ENCODE measurements at regions not wholly inside any gene's neighbourhood (a gene's known extent, or its start where the extent isn't known, plus 50 kb on each side); places are given as distances from the start of the nearest gene placed in this dataset.

GRCh38 chr7:68006619-68007018 lies 1010.0 kb downstream of the TYW1 start:
- no peaks in the 10 kb centered on the region for H3K27me3 ChIP-seq (ENCODE audit: control insufficient read depth, insufficient read depth, low read length)
- DNase-seq (ENCODE audit: low read depth) (no peak), FAIRE-seq (peak; percentile 18)
- no peaks in the 10 kb centered on the region for H3K36me3 ChIP-seq (ENCODE audit: control insufficient read depth, insufficient read depth, low read length)
- no peak overlapping the region for H3K4me3 ChIP-seq (ENCODE audit: low read depth, low read length)
- TF ChIP-seq CTCF (IDR thresholded peaks at IDR 0.05; ENCODE audit: insufficient read depth, low read length, severe bottlenecking) = no peak

- Histone ChIP-seq H3K4me3 (ENCODE audit: low read depth, low read length) (no peak overlapping the region), H3K27me3 (ENCODE audit: control insufficient read depth, insufficient read depth, low read length) (no peaks in the 10 kb centered on the region), H3K36me3 (ENCODE audit: control insufficient read depth, insufficient read depth, low read length) (no peaks in the 10 kb centered on the region)
- DNase-seq (ENCODE audit: low read depth) (peak; percentile 30), FAIRE-seq (no peak)
- no peak for TF ChIP-seq CTCF (IDR thresholded peaks at IDR 0.05; ENCODE audit: insufficient read depth, low read length, severe bottlenecking)
These were observed 1013.1 kb downstream of the TYW1 start for GRCh38 chr7:68009716-68010115.

GRCh38 chr7:68014031-68014736 lies 1017.6 kb downstream of the TYW1 start:
- no peak for DNase-seq (ENCODE audit: low read depth)
- no peak for FAIRE-seq
- Histone ChIP-seq H3K36me3 (ENCODE audit: control insufficient read depth, insufficient read depth, low read length) (no peaks in the 10 kb centered on the region), H3K4me3 (ENCODE audit: low read depth, low read length) (no peak overlapping the region), H3K27me3 (ENCODE audit: control insufficient read depth, insufficient read depth, low read length) (no peaks in the 10 kb centered on the region)
- no peak for TF ChIP-seq CTCF (IDR thresholded peaks at IDR 0.05; ENCODE audit: insufficient read depth, low read length, severe bottlenecking)

- no peaks in the 10 kb centered on the region for H3K36me3 ChIP-seq (ENCODE audit: control insufficient read depth, insufficient read depth, low read length)
- FAIRE-seq (no peak), DNase-seq (ENCODE audit: low read depth) (no peak)
- TF ChIP-seq CTCF (IDR thresholded peaks at IDR 0.05; ENCODE audit: insufficient read depth, low read length, severe bottlenecking) = no peak
- H3K27me3 ChIP-seq (ENCODE audit: control insufficient read depth, insufficient read depth, low read length) = no peaks in the 10 kb centered on the region
- H3K4me3 ChIP-seq (ENCODE audit: low read depth, low read length) = no peak overlapping the region
These were observed 1018.7 kb downstream of the TYW1 start for GRCh38 chr7:68015122-68015977.

GRCh38 chr7:68015978-68016532 lies 1019.4 kb downstream of the TYW1 start:
- FAIRE-seq = no peak
- Histone ChIP-seq H3K4me3 (ENCODE audit: low read depth, low read length) (no peak overlapping the region), H3K36me3 (ENCODE audit: control insufficient read depth, insufficient read depth, low read length) (no peaks in the 10 kb centered on the region), H3K27me3 (ENCODE audit: control insufficient read depth, insufficient read depth, low read length) (no peaks in the 10 kb centered on the region)
- TF ChIP-seq CTCF (IDR thresholded peaks at IDR 0.05; ENCODE audit: insufficient read depth, low read length, severe bottlenecking) = no peak
- DNase-seq (ENCODE audit: low read depth) = no peak
